IMR-90 (cell line): ENCODE measurements at regions not wholly inside any gene's neighbourhood (a gene's known extent, or its start where the extent isn't known, plus 50 kb on each side); places are given as distances from the start of the nearest gene placed in this dataset.

Experiments
- ATAC-seq: fragments of 200-7000 bp; cut with Tn5 transposase; 2 replicates; pipeline ENCODE4 v1.9.1; 2020; ENCODE audit warnings: low read depth, mild to moderate bottlenecking, moderate library complexity
- BruUV-seq: library from RNA; stranded (reverse); fragments of 400-500 nt; replicated peaks from 2 replicates; lab custom pipeline; 2021; lab: Mats Ljungman, UMichigan
- CTCF ChIA-PET: fragments of 300-600 bp; formaldehyde crosslinking; extraction: SDS; loops from one replicate; lab custom pipeline; 2021; ENCODE audit warnings: antibody characterized with exemption; lab: Yijun Ruan, JAX
- POLR2A ChIA-PET: fragments of 300-600 bp; sonication (Branson Sonifier 250); formaldehyde crosslinking; loops from one replicate; lab custom pipeline; 2022; ENCODE audit warnings: antibody characterized with exemption; ENCODE audit not compliant: unreplicated experiment; lab: Charles Lee
- DNase-seq: peaks from one replicate; pipeline ENCODE4 v3.0.0; 2013
- H2AFZ ChIP-seq: replicated peaks from 2 replicates; pipeline ENCODE3; 2013; ENCODE audit warnings: low read length, mild to moderate bottlenecking; ENCODE audit not compliant: poor library complexity
- H2AK5ac ChIP-seq: 2 replicates; pipeline ENCODE4 v1.6.1; 2013; ENCODE audit warnings: low read depth, low read length, inconsistent platforms
- H2AK9ac ChIP-seq: replicated peaks from 2 replicates; pipeline ENCODE3; 2013; ENCODE audit warnings: mild to moderate bottlenecking, low read depth, low read length, moderate library complexity; ENCODE audit not compliant: poor library complexity
- H2BK120ac ChIP-seq: 2 replicates; pipeline ENCODE4 v1.6.1; 2013; ENCODE audit warnings: low read depth, low read length, inconsistent platforms
- H2BK15ac ChIP-seq: 3 replicates; pipeline ENCODE4 v1.6.1; 2013; ENCODE audit warnings: low read depth, low read length, inconsistent platforms
- H2BK20ac ChIP-seq: 2 replicates; pipeline ENCODE4 v1.6.1; 2013; ENCODE audit warnings: low read depth, mild to moderate bottlenecking, inconsistent platforms, low read length, moderate library complexity
- H2BK5ac ChIP-seq: 2 replicates; pipeline ENCODE4 v1.6.1; 2013; ENCODE audit warnings: mild to moderate bottlenecking, low read depth, low read length, inconsistent platforms; ENCODE audit not compliant: poor library complexity, severe bottlenecking
- H3K14ac ChIP-seq: replicated peaks from 2 replicates; pipeline ENCODE4 v1.6.1; 2013; ENCODE audit warnings: low read depth, low read length, inconsistent platforms
- H3K18ac ChIP-seq: 2 replicates; pipeline ENCODE4 v1.6.1; 2013; ENCODE audit warnings: low read depth, low read length, control low read depth
- H3K23ac ChIP-seq: 2 replicates; pipeline ENCODE4 v1.6.1; 2013; ENCODE audit warnings: low read depth, low read length, inconsistent platforms
- H3K27ac ChIP-seq: 2 replicates; pipeline ENCODE4 v1.5.1; 2013; ENCODE audit warnings: mild to moderate bottlenecking, control low read depth, low read length; ENCODE audit not compliant: insufficient read depth
- H3K27me3 ChIP-seq: 2 replicates; pipeline ENCODE4 v1.6.1; 2013; ENCODE audit warnings: low read length; ENCODE audit not compliant: control insufficient read depth, insufficient read depth
- H3K36me3 ChIP-seq: 2 replicates; pipeline ENCODE4 v1.6.1; 2013; ENCODE audit warnings: low read length, mixed read lengths; ENCODE audit not compliant: control insufficient read depth, insufficient read depth
- H3K4ac ChIP-seq: 2 replicates; pipeline ENCODE4 v1.6.1; 2013; ENCODE audit warnings: low read depth, low read length, inconsistent platforms
- H3K4me1 ChIP-seq: 2 replicates; pipeline ENCODE4 v1.6.1; 2013; ENCODE audit warnings: low read length, mixed read lengths; ENCODE audit not compliant: control insufficient read depth, insufficient read depth
- H3K4me2 ChIP-seq: 2 replicates; pipeline ENCODE4 v1.6.1; 2013; ENCODE audit warnings: low read depth, mild to moderate bottlenecking, control low read depth, low read length, moderate library complexity
- H3K4me3 ChIP-seq: 2 replicates; pipeline ENCODE4 v1.5.1; 2013; ENCODE audit warnings: low read depth, mild to moderate bottlenecking, control low read depth, low read length, moderate library complexity; ENCODE audit not compliant: insufficient read depth
- H3K56ac ChIP-seq: 2 replicates; pipeline ENCODE4 v1.6.1; 2013; ENCODE audit warnings: low read length, inconsistent platforms; ENCODE audit not compliant: insufficient read depth; ENCODE audit errors: extremely low read depth
- H3K79me1 ChIP-seq, 2 experiments: 2 replicates each; pipeline ENCODE4 v1.6.1; 2013; ENCODE audit warnings: low read length in 2 of 2, inconsistent platforms in 1 of 2, low read depth in 1 of 2
- H3K9ac ChIP-seq: 2 replicates; pipeline ENCODE4 v1.6.1; 2013; ENCODE audit warnings: low read depth, low read length, control low read depth
- H3K9me1 ChIP-seq: 2 replicates; pipeline ENCODE4 v1.6.1; 2013; ENCODE audit warnings: low read length, inconsistent platforms; ENCODE audit not compliant: insufficient read depth
- H3K9me3 ChIP-seq: 2 replicates; pipeline ENCODE4 v1.6.1; 2013; ENCODE audit warnings: low read length; ENCODE audit not compliant: control insufficient read depth, insufficient read depth
- H4K20me1 ChIP-seq: 2 replicates; pipeline ENCODE4 v1.6.1; 2013; ENCODE audit warnings: low read length, inconsistent platforms; ENCODE audit not compliant: insufficient read depth
- H4K5ac ChIP-seq: 2 replicates; pipeline ENCODE4 v1.6.1; 2013; ENCODE audit warnings: mild to moderate bottlenecking, low read depth, low read length, control low read depth
- H4K8ac ChIP-seq, 2 experiments: 2 replicates each; pipeline ENCODE4 v1.6.1; 2013; ENCODE audit warnings: low read depth in 2 of 2, low read length in 2 of 2, control low read depth in 1 of 2, inconsistent platforms in 1 of 2
- H4K91ac ChIP-seq: 2 replicates; pipeline ENCODE4 v1.6.1; 2013; ENCODE audit warnings: low read depth, low read length, inconsistent platforms; ENCODE audit not compliant: insufficient read depth
- FOS ChIP-seq: fragments of 150-350 bp; IDR thresholded peaks from 2 replicates; pipeline ENCODE4 v1.6.1; 2016; ENCODE audit warnings: low read depth, low read length
- MAZ ChIP-seq: IDR thresholded peaks from 2 replicates; pipeline ENCODE4 v1.6.1; 2012; ENCODE audit warnings: low read depth, mild to moderate bottlenecking, low read length, improper control_type of control experiment, moderate library complexity, borderline replicate concordance
- POLR2A ChIP-seq: IDR thresholded peaks from 2 replicates; pipeline ENCODE4 v1.6.1; 2012; ENCODE audit warnings: mild to moderate bottlenecking, low read depth, low read length
- RCOR1 ChIP-seq: IDR thresholded peaks from 2 replicates; pipeline ENCODE4 v1.6.1; 2012; ENCODE audit warnings: mild to moderate bottlenecking, low read length, improper control_type of control experiment; ENCODE audit not compliant: insufficient replicate concordance
- SMC3 ChIP-seq: fragments of 150-350 bp; IDR thresholded peaks from 2 replicates; pipeline ENCODE4 v1.6.1; 2016; ENCODE audit warnings: low read depth, mild to moderate bottlenecking, antibody characterized with exemption, low read length, moderate library complexity
- WGBS, 2 experiments: methylation state at CpG; one replicate each; pipeline versions ENCODE4 v1.1.5 to v1.1.7; 2013; ENCODE audit warnings: missing lambda C conversion rate in 2 of 2; ENCODE audit not compliant: insufficient read length in 1 of 2; ENCODE audit errors: extremely low coverage in 2 of 2; 5-methylcytosine and 5-hydroxymethylcytosine counted together
- dilution Hi-C: fragments of 300-500 bp; cut with HindIII; formaldehyde crosslinking; loops from one replicate; pipeline ENCODE4 v1.14.3; 2018; ENCODE audit warnings: low sequenced_read_pairs; ENCODE audit not compliant: unreplicated experiment
- in situ Hi-C: fragments of 300-500 bp; cut with MboI; formaldehyde crosslinking; loops from 3 replicates; pipeline ENCODE4 v1.14.3; 2019; ENCODE audit warnings: low sequenced_read_pairs, inconsistent platforms, mixed read lengths
- intact Hi-C: fragments of 100-400 bp; cut with micrococcal nuclease; formaldehyde crosslinking; loops from 2 replicates; pipeline ENCODE4 v1.10.0; 2022
- TF ChIP-seq, protein P1 (sequence below): fragments of 150-350 bp; IDR thresholded peaks from 2 replicates; pipeline ENCODE4 v1.6.1; 2017; ENCODE audit warnings: mild to moderate bottlenecking, antibody characterized with exemption, low read length, low read depth

DNA sequence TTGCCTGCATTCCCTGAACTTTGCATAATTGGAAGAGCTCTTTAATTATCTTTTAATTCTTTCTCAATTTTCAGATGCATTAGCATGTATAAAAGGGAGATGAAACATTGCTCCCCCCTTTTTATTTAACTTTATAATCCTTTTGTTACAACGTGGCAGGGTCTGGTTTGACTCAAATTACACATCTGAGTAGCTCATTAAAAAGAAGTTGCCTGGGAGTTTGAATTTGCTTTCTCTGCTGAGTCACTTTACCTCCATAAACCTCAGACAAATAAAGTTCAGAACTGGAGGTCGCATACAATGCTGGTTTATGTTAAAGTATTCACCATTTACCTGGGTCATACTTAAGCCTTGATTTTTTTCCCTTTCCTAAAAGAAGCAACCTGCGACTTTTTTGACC lies 495.2 kb downstream of the PREX1 start:
- Histone ChIP-seq H3K56ac (no peak overlapping the region), H3K4me3 (no peak overlapping the region), H3K79me1 (no peaks in the 10 kb centered on the region), H3K4me2 (no peak overlapping the region), H4K20me1 (no peaks in the 10 kb centered on the region), H3K9me3 (no peaks in the 10 kb centered on the region), H3K27ac (no peak overlapping the region), H2AFZ (no peak overlapping the region), H3K14ac (no peak overlapping the region), H2BK5ac (no peak overlapping the region), H3K9me1 (no peaks in the 10 kb centered on the region), H3K36me3 (no peaks in the 10 kb centered on the region), H2BK15ac (no peak overlapping the region), H4K91ac (no peak overlapping the region), H4K8ac (no peak overlapping the region), H2AK9ac (no peak overlapping the region), H2BK20ac (no peak overlapping the region), H3K18ac (no peak overlapping the region), H3K4ac (no peak overlapping the region), H2AK5ac (no peak overlapping the region), H4K5ac (no peak overlapping the region), H3K4me1 (0 out of 2 replicates have a peak, but pooled peaks cover 2% of the 10 kb centered on the region), H3K27me3 (peaks cover 11% of the 10 kb centered on the region), H3K23ac (no peak overlapping the region), H3K9ac (no peak overlapping the region), H2BK120ac (no peak overlapping the region)
- in situ Hi-C loops, result no loop called here
- POLR2A ChIA-PET, result no interaction called here
- WGBS, 2 experiments, result no CpG with 5 or more reads among the region's 3 CpGs
- dilution Hi-C loops, result no loop called here
- BruUV-seq, result no TSS peak
- TF ChIP-seq MAZ, result no peak
- TF ChIP-seq RCOR1, result no peak
- TF ChIP-seq, protein P1, sequence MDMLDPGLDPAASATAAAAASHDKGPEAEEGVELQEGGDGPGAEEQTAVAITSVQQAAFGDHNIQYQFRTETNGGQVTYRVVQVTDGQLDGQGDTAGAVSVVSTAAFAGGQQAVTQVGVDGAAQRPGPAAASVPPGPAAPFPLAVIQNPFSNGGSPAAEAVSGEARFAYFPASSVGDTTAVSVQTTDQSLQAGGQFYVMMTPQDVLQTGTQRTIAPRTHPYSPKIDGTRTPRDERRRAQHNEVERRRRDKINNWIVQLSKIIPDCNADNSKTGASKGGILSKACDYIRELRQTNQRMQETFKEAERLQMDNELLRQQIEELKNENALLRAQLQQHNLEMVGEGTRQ, result no peak
- no peak for TF ChIP-seq POLR2A
- TF ChIP-seq SMC3, result no peak
- TF ChIP-seq FOS, result no peak
- ATAC-seq (no peak), DNase-seq (peak; percentile 18)
- intact Hi-C loops, result no loop called here
- CTCF ChIA-PET, result no interaction called here
